Parathyroid adenoma (tissue), 2 donors: ENCODE measurements at regions not wholly inside any gene's neighbourhood (a gene's known extent, or its start where the extent isn't known, plus 50 kb on each side); places are given as distances from the start of the nearest gene placed in this dataset.

ENCODE experiments used
- H2AFZ ChIP-seq: fragments of 300-600 bp; sonication (generic); one replicate; pipeline ENCODE4 v1.7.0; 2017; ENCODE audit warnings: antibody characterized with exemption, mild to moderate bottlenecking
- H3K27ac ChIP-seq: fragments of 300-600 bp; sonication (generic); one replicate; pipeline ENCODE4 v1.7.0; 2017
- H3K27me3 ChIP-seq: fragments of 300-600 bp; sonication (generic); one replicate; pipeline ENCODE4 v1.7.0; 2017; ENCODE audit warnings: low read length; ENCODE audit not compliant: control insufficient read depth, insufficient read depth
- H3K36me3 ChIP-seq: fragments of 300-600 bp; sonication (generic); one replicate; pipeline ENCODE4 v1.7.0; 2017; ENCODE audit warnings: low read length; ENCODE audit not compliant: control insufficient read depth, insufficient read depth
- H3K4me1 ChIP-seq: fragments of 300-600 bp; sonication (generic); one replicate; pipeline ENCODE4 v1.7.0; 2017; ENCODE audit warnings: control low read depth
- H3K4me2 ChIP-seq: fragments of 300-600 bp; sonication (generic); one replicate; pipeline ENCODE4 v1.7.0; 2017; ENCODE audit warnings: low read length
- H3K4me3 ChIP-seq: fragments of 300-600 bp; sonication (generic); one replicate; pipeline ENCODE4 v1.7.0; 2017; ENCODE audit warnings: low read depth, low read length
- H3K79me2 ChIP-seq: fragments of 300-600 bp; sonication (generic); one replicate; pipeline ENCODE4 v1.7.0; 2017; ENCODE audit warnings: control low read depth
- H3K9ac ChIP-seq: fragments of 300-600 bp; sonication (generic); one replicate; pipeline ENCODE4 v1.7.0; 2017; ENCODE audit warnings: mild to moderate bottlenecking
- H3K9me3 ChIP-seq: fragments of 300-600 bp; sonication (generic); one replicate; pipeline ENCODE4 v1.7.0; 2017; ENCODE audit warnings: low read length; ENCODE audit not compliant: control insufficient read depth
- TF ChIP-seq, protein P1 (sequence below): fragments of 300-600 bp; sonication (generic); IDR thresholded peaks from one replicate; pipeline ENCODE4 v1.7.0; 2017; ENCODE audit warnings: antibody characterized with exemption, mild to moderate bottlenecking
- donor health status: primary hyperparathyroidism.

DNA sequence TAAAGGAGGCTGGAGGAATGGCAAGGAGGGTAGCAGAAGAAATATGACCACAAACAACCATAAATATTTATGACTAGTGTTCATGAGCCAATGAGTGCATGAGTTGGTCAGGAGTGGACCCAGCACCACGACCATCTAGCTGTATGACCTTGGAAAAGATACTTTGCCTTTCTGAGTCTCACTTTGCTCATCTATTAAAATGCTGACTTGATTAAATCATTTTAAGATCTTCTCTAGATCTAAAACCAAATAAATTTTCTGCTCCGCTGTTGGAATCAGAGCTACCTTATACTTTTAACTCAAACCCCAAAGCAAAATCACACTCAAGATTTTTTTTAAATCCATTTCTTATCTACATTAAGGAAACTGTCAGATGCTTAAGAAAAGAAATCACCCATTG lies 207.0 kb downstream of the GPAM start:
- H3K4me2 ChIP-seq, result no peak overlapping the region
- TF ChIP-seq, protein P1, sequence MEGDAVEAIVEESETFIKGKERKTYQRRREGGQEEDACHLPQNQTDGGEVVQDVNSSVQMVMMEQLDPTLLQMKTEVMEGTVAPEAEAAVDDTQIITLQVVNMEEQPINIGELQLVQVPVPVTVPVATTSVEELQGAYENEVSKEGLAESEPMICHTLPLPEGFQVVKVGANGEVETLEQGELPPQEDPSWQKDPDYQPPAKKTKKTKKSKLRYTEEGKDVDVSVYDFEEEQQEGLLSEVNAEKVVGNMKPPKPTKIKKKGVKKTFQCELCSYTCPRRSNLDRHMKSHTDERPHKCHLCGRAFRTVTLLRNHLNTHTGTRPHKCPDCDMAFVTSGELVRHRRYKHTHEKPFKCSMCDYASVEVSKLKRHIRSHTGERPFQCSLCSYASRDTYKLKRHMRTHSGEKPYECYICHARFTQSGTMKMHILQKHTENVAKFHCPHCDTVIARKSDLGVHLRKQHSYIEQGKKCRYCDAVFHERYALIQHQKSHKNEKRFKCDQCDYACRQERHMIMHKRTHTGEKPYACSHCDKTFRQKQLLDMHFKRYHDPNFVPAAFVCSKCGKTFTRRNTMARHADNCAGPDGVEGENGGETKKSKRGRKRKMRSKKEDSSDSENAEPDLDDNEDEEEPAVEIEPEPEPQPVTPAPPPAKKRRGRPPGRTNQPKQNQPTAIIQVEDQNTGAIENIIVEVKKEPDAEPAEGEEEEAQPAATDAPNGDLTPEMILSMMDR, result no peak
- H3K27me3 ChIP-seq, result no peaks in the 10 kb centered on the region
- H3K4me1 ChIP-seq, result no peaks in the 10 kb centered on the region
- H3K4me3 ChIP-seq, result no peak overlapping the region
- H3K79me2 ChIP-seq, result no peaks in the 10 kb centered on the region
- H3K9ac ChIP-seq, result no peak overlapping the region
- H3K27ac ChIP-seq, result no peak overlapping the region
- no peak overlapping the region for H2AFZ ChIP-seq
- no peaks in the 10 kb centered on the region for H3K9me3 ChIP-seq
- no peaks in the 10 kb centered on the region for H3K36me3 ChIP-seq

DNA sequence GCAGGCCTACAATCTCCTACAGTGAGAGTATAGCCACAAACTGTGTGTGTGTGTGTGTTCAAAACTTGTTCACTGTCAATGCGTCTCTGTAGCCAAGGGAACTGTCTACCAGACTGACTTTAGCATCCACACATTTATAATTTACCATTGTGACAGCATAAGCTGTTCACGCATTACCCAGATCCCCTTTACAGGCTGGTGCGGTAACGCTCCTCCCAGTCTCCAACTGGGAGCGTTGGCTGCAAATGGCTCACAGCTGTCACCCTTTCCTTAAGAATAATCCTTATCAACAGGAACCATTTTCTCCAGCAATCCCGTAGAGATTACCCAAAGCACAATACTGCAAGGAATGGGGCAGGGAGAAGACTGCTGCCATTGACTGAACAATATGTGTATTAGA lies 199.5 kb downstream of the GPAM start:
- Histone ChIP-seq H3K79me2 (no peaks in the 10 kb centered on the region), H3K9me3 (no peaks in the 10 kb centered on the region), H3K4me2 (no peak overlapping the region), H3K9ac (no peak overlapping the region), H3K36me3 (no peaks in the 10 kb centered on the region), H2AFZ (no peak overlapping the region), H3K27ac (no peak overlapping the region), H3K4me3 (no peak overlapping the region), H3K27me3 (no peaks in the 10 kb centered on the region), H3K4me1 (no peaks in the 10 kb centered on the region)
- TF ChIP-seq, protein P1, result no peak

DNA sequence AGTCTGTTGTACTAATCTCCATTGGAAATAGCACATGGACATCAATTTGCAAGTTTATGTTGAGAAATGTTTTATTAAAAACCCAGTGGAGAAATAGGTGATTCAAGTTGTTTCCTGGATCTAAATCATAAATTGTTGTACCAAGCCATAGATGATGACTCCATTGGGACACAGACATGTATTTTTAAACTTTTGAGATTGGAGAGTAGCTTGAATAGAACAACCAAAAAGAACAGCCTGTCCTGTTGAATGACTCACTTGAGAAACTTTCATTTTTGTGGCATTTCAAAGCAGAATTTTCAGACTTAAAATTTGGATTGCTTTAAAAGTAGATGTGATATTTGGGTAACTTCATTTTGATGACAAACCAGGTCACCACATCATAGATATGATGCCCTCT lies 197.5 kb downstream of the GPAM start:
- H3K27me3 ChIP-seq, result no peaks in the 10 kb centered on the region

DNA sequence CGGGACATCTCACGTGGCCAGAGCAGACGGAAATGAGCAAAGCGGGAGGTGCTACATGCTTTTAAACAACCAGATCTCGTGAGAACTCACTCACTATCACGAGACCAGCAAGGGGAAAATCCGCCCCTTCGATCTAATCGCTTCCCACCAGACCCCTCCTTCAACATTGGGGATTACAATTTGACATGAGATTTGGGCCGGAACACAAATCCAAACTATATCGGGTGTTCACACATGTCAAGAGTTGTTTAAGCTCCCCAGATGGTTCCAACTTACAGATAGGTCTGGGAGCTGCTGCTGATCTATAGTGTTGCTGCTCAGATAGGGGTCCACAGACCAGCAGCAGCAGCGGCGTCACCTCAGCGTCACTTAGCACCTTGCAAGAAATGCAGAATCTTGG lies 194.9 kb downstream of the GPAM start:
- no peak overlapping the region for H2AFZ ChIP-seq
- no peak overlapping the region for H3K4me3 ChIP-seq
- no peaks in the 10 kb centered on the region for H3K36me3 ChIP-seq
- no peaks in the 10 kb centered on the region for H3K9me3 ChIP-seq
- H3K9ac ChIP-seq, result no peak overlapping the region
- H3K27me3 ChIP-seq, result no peaks in the 10 kb centered on the region
- H3K79me2 ChIP-seq, result no peaks in the 10 kb centered on the region
- no peaks in the 10 kb centered on the region for H3K4me1 ChIP-seq
- H3K4me2 ChIP-seq, result no peak overlapping the region
- H3K27ac ChIP-seq, result no peak overlapping the region
- TF ChIP-seq, protein P1, result no peak

More for the DNA sequence above, 197.5 kb downstream of the GPAM start:
- Histone ChIP-seq H3K4me3 (no peak overlapping the region), H3K79me2 (no peaks in the 10 kb centered on the region), H3K4me1 (no peaks in the 10 kb centered on the region), H3K9me3 (no peaks in the 10 kb centered on the region), H3K4me2 (no peak overlapping the region), H3K36me3 (no peaks in the 10 kb centered on the region), H2AFZ (no peak overlapping the region), H3K9ac (no peak overlapping the region), H3K27ac (no peak overlapping the region)
- TF ChIP-seq, protein P1, result no peak

DNA sequence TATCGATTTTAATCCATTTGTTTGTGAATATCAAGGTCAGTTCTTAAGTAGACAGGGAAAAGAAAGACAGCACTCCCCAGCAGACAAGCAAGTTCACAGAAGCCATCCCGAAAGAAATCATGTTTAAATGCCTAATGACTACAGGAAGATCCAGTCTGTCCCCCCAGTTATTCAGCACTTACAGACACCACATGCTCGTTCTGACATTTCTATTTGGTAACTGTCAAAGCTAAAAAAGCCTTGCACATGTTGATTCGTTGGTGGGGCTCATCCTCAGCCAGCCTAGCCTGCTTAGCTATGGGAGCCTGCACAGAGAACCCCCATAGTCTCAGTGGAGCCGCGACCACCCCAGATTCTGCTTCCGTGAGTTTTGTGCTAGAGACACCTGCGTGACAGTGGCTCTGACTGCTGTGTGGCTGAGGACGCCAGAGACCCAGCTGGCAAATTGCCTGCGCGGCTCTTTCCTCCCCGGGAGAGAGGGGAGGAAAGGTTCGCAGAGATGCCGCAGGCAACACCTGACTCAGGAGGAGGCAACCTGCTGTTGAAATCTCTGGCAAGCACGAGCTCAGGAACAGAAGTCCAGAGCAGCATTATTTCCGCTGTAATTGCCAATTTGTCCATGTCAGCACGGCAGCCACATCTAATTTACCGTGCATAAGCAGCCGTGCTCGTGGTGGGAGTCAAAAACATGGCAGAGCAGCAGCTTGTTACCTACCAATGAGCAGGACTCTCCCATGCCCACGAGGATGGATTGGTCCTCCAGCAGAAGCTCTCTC lies 194.2 kb downstream of the GPAM start:
- no peak overlapping the region for H3K9ac ChIP-seq
- H2AFZ ChIP-seq, result no peak overlapping the region
- no peaks in the 10 kb centered on the region for H3K36me3 ChIP-seq
- H3K4me3 ChIP-seq, result no peak overlapping the region
- H3K4me2 ChIP-seq, result no peak overlapping the region
- no peak overlapping the region for H3K27ac ChIP-seq
- TF ChIP-seq, protein P1, result no peak
- no peaks in the 10 kb centered on the region for H3K79me2 ChIP-seq
- no peaks in the 10 kb centered on the region for H3K4me1 ChIP-seq
- H3K27me3 ChIP-seq, result no peaks in the 10 kb centered on the region
- no peaks in the 10 kb centered on the region for H3K9me3 ChIP-seq
